Ovary (tissue), 7 donors: ENCODE measurements at regions not wholly inside any gene's neighbourhood (a gene's known extent, or its start where the extent isn't known, plus 50 kb on each side); places are given as distances from the start of the nearest gene placed in this dataset.

Experiments
- DNase-seq, 5 donors: peaks; one replicate each; pipeline ENCODE4 v3.0.0-alpha.2; 2019 to 2020
- H3K27ac ChIP-seq, 2 donors: fragments of 200-600 bp; one replicate each; pipeline versions ENCODE4 v1.5.1 to v1.8.0; 2019 to 2022
- H3K27me3 ChIP-seq: fragments of 200-600 bp; one replicate; pipeline ENCODE4 v1.8.0; 2022
- H3K36me3 ChIP-seq: fragments of 200-600 bp; sonication (generic); one replicate; pipeline ENCODE4 v1.5.1; 2019
- H3K4me1 ChIP-seq: one replicate; pipeline ENCODE4 v1.8.1; 2013; ENCODE audit warnings: mild to moderate bottlenecking, moderate library complexity; ENCODE audit not compliant: insufficient read depth
- H3K4me3 ChIP-seq: fragments of 200-600 bp; sonication (generic); one replicate; pipeline ENCODE4 v1.5.1; 2017
- H3K9me3 ChIP-seq, 2 donors: fragments of 200-600 bp in 1 of 2; sonication (generic) in 1 of 2; one replicate each; pipeline versions ENCODE4 v1.5.1 to v1.8.1; 2013 to 2019; ENCODE audit warnings: mild to moderate bottlenecking in 1 of 2, moderate library complexity in 1 of 2
- CTCF ChIP-seq, 3 donors: fragments of 450-650 bp in 2 of 3; fragments of 200-600 bp in 1 of 3; IDR thresholded peaks; one replicate each; pipeline versions ENCODE4 v1.5.1 to v1.8.0; 2016 to 2022; ENCODE audit warnings: antibody characterized with exemption in 3 of 3, mild to moderate bottlenecking in 1 of 3
- EP300 ChIP-seq: sonication (generic); formaldehyde crosslinking; IDR thresholded peaks from one replicate; pipeline ENCODE4 v1.6.1; 2017; ENCODE audit warnings: antibody characterized with exemption
- POLR2A ChIP-seq: fragments of 450-650 bp; IDR thresholded peaks from one replicate; pipeline ENCODE4 v1.6.1; 2017; ENCODE audit warnings: antibody characterized with exemption, mild to moderate bottlenecking, moderate library complexity
- WGBS, 3 donors: extraction: QIAGEN DNeasy Blood & Tissue Kit in 1 of 3; methylation state at CpG; one replicate each; pipeline versions ENCODE4 v1.1.5 to v1.1.7; 2013 to 2017; 5-methylcytosine and 5-hydroxymethylcytosine counted together
- intact Hi-C, 4 donors: fragments of 100-400 bp; cut with DNase I; formaldehyde crosslinking; loops; one replicate each; pipeline versions ENCODE4 v1.11.0 to v1.15.1; 2022 to 2023
- donor health status: DM: no; HTN: no; CAD: no; lungs with moderate emphysema.
- donor health status: DM: no; HTN: no; CAD: no.
- donor health status: Bipolar disorder and iron deficiency.
- donor health status: DM: no; HTN: no; CAD: no.
- donor health status: DM: yes; HTN: yes; CAD: no.

- DNase-seq: no peak
- 51 to 63% (median 54%) methylated on average over 1 of the region's 1 CpG for WGBS, 3 donors
- intact Hi-C loops: no loop called here
- Histone ChIP-seq H3K4me3 (no peak overlapping the region), H3K27ac (no peak overlapping the region), H3K36me3 (no peaks in the 10 kb centered on the region), H3K27me3 (peaks cover 4% of the 10 kb centered on the region), H3K4me1 (no peaks in the 10 kb centered on the region), H3K9me3 (no peaks in the 10 kb centered on the region)
- TF ChIP-seq EP300: no peak
- TF ChIP-seq POLR2A: no peak
- no peak for TF ChIP-seq CTCF (IDR thresholded peaks at IDR 0.05)
Observed at GRCh38 chr4:165737309-165737972, 135.6 kb upstream of the TLL1 start.

- intact Hi-C loops: no loop called here
- WGBS, 3 donors: 82 to 94% (median 92%) methylated on average over 1 of the region's 1 CpG
Observed at GRCh38 chr4:165738571-165738970, 134.5 kb upstream of the TLL1 start.

GRCh38 chr4:165740911-165741310 is 132.1 kb upstream of the TLL1 start:
- intact Hi-C loops: no loop called here
- TF ChIP-seq EP300: no peak
- no peak for TF ChIP-seq CTCF (IDR thresholded peaks at IDR 0.05)
- no peak for TF ChIP-seq POLR2A
- Histone ChIP-seq H3K27me3 (peaks cover 4% of the 10 kb centered on the region), H3K27ac (no peak overlapping the region), H3K4me1 (no peaks in the 10 kb centered on the region), H3K9me3 (no peaks in the 10 kb centered on the region), H3K36me3 (no peaks in the 10 kb centered on the region), H3K4me3 (no peak overlapping the region)
- 65 to 67% (median 66%) methylated on average over 6 of the region's 6 CpGs for WGBS, 3 donors
- no peak for DNase-seq

More at GRCh38 chr4:165738571-165738970, 134.5 kb upstream of the TLL1 start:
- no peaks in the 10 kb centered on the region for H3K4me1 ChIP-seq
- TF ChIP-seq POLR2A: no peak
- TF ChIP-seq EP300: no peak
- TF ChIP-seq CTCF (IDR thresholded peaks at IDR 0.05): no peak
- no peaks in the 10 kb centered on the region for H3K36me3 ChIP-seq
- no peaks in the 10 kb centered on the region for H3K9me3 ChIP-seq
- H3K27ac ChIP-seq: no peak overlapping the region
- H3K27me3 ChIP-seq: peaks cover 4% of the 10 kb centered on the region
- no peak for DNase-seq
- H3K4me3 ChIP-seq: no peak overlapping the region

GRCh38 chr4:165743422-165743821 is 129.6 kb upstream of the TLL1 start:
- no peak for DNase-seq
- intact Hi-C loops: no loop called here
- H3K4me1 ChIP-seq: no peaks in the 10 kb centered on the region
- 90 to 93% (median 93%) methylated on average over 3 of the region's 3 CpGs for WGBS, 3 donors
- peaks cover 4% of the 10 kb centered on the region for H3K27me3 ChIP-seq
- H3K4me3 ChIP-seq: no peak overlapping the region
- TF ChIP-seq EP300 (no peak), CTCF (IDR thresholded peaks at IDR 0.05) (no peak), POLR2A (no peak)
- H3K27ac ChIP-seq: no peak overlapping the region
- H3K36me3 ChIP-seq: no peaks in the 10 kb centered on the region
- H3K9me3 ChIP-seq: no peaks in the 10 kb centered on the region
